ENCODE measurements at regions not wholly inside any gene's neighbourhood (a gene's known extent, or its start where the extent isn't known, plus 50 kb on each side); places are given as distances from the start of the nearest gene placed in this dataset.
A peak's percentile ranks its signal among the peaks of the same experiment; 100 is the strongest.
"Not testable (repeated sequence)": the region's sequence is repeated elsewhere in the genome, so short reads cannot be mapped to it uniquely, and the experiment has no call there.

GRCh38 chr11:109946322-109946846, 146.8 kb upstream of the ZC3H12C start:
- peaks cover 14% of the 10 kb centered on the region for H3K27me3 Mint-ChIP-seq
- H3K27ac Mint-ChIP-seq = peak overlapping the region; percentile 22
- H3K36me3 Mint-ChIP-seq = no peaks in the 10 kb centered on the region
- H3K4me1 Mint-ChIP-seq = peaks cover 5% of the 10 kb centered on the region
- DNase-seq = peak; percentile 52
- no peaks in the 10 kb centered on the region for H3K9me3 Mint-ChIP-seq
- peak overlapping the region; percentile 14 for H3K4me3 Mint-ChIP-seq

- Mint-ChIP-seq H3K4me3 (no peak overlapping the region), H3K9me3 (no peaks in the 10 kb centered on the region), H3K36me3 (no peaks in the 10 kb centered on the region), H3K27me3 (peaks cover 12% of the 10 kb centered on the region), H3K27ac (no peak overlapping the region), H3K4me1 (peaks cover 5% of the 10 kb centered on the region)
- DNase-seq = no peak
These were observed 138.7 kb upstream of the ZC3H12C start for GRCh38 chr11:109954534-109954933.

- no peaks in the 10 kb centered on the region for H3K9me3 Mint-ChIP-seq
- no peak overlapping the region for H3K27ac Mint-ChIP-seq
- DNase-seq = no peak
- H3K4me3 Mint-ChIP-seq = no peak overlapping the region
- H3K4me1 Mint-ChIP-seq = peaks cover 5% of the 10 kb centered on the region
- H3K36me3 Mint-ChIP-seq = no peaks in the 10 kb centered on the region
- H3K27me3 Mint-ChIP-seq = peaks cover 12% of the 10 kb centered on the region
These were observed 136.9 kb upstream of the ZC3H12C start for GRCh38 chr11:109956124-109956793.

GRCh38 chr11:109957000-109957399, 136.2 kb upstream of the ZC3H12C start:
- Mint-ChIP-seq H3K36me3 (no peaks in the 10 kb centered on the region), H3K4me1 (peaks cover 5% of the 10 kb centered on the region), H3K27ac (no peak overlapping the region), H3K4me3 (no peak overlapping the region), H3K27me3 (peaks cover 12% of the 10 kb centered on the region), H3K9me3 (no peaks in the 10 kb centered on the region)
- DNase-seq = no peak

- H3K36me3 Mint-ChIP-seq = no peaks in the 10 kb centered on the region
- no peaks in the 10 kb centered on the region for H3K9me3 Mint-ChIP-seq
- no peak for DNase-seq
- H3K4me3 Mint-ChIP-seq = no peak overlapping the region
- H3K27me3 Mint-ChIP-seq = peaks cover 12% of the 10 kb centered on the region
- H3K4me1 Mint-ChIP-seq = peaks cover 5% of the 10 kb centered on the region
- H3K27ac Mint-ChIP-seq = no peak overlapping the region
These were observed 135.6 kb upstream of the ZC3H12C start for GRCh38 chr11:109957601-109958000.

- no peak overlapping the region for H3K27ac Mint-ChIP-seq
- peaks cover 12% of the 10 kb centered on the region for H3K27me3 Mint-ChIP-seq
- H3K36me3 Mint-ChIP-seq = no peaks in the 10 kb centered on the region
- no peak for DNase-seq
- peaks cover 5% of the 10 kb centered on the region for H3K4me1 Mint-ChIP-seq
- no peaks in the 10 kb centered on the region for H3K9me3 Mint-ChIP-seq
- no peak overlapping the region for H3K4me3 Mint-ChIP-seq
These were observed 134.9 kb upstream of the ZC3H12C start for GRCh38 chr11:109958131-109958820.

- H3K36me3 Mint-ChIP-seq = no peaks in the 10 kb centered on the region
These were observed 134.4 kb upstream of the ZC3H12C start for GRCh38 chr11:109958821-109959166.

GRCh38 chr11:109960831-109961230, 132.4 kb upstream of the ZC3H12C start:
- Mint-ChIP-seq H3K4me3 (no peak overlapping the region), H3K4me1 (peaks cover 5% of the 10 kb centered on the region), H3K27me3 (peaks cover 3% of the 10 kb centered on the region), H3K36me3 (no peaks in the 10 kb centered on the region), H3K9me3 (no peaks in the 10 kb centered on the region), H3K27ac (no peak overlapping the region)
- no peak for DNase-seq

More at GRCh38 chr11:109958821-109959166, 134.4 kb upstream of the ZC3H12C start:
- Mint-ChIP-seq H3K9me3 (no peaks in the 10 kb centered on the region), H3K4me1 (peaks cover 5% of the 10 kb centered on the region), H3K27me3 (peaks cover 12% of the 10 kb centered on the region), H3K27ac (no peak overlapping the region), H3K4me3 (no peak overlapping the region)
- no peak for DNase-seq

- no peaks in the 10 kb centered on the region for H3K36me3 Mint-ChIP-seq
- H3K27me3 Mint-ChIP-seq = no peaks in the 10 kb centered on the region
- H3K27ac Mint-ChIP-seq = no peak overlapping the region
These were observed 131.9 kb upstream of the ZC3H12C start for GRCh38 chr11:109961261-109961660.

GRCh38 chr11:109963101-109963500, 130.1 kb upstream of the ZC3H12C start:
- DNase-seq = no peak
- Mint-ChIP-seq H3K4me1 (no peaks in the 10 kb centered on the region), H3K36me3 (no peaks in the 10 kb centered on the region), H3K4me3 (no peak overlapping the region), H3K9me3 (no peaks in the 10 kb centered on the region), H3K27me3 (no peaks in the 10 kb centered on the region), H3K27ac (no peak overlapping the region)

More at GRCh38 chr11:109961261-109961660, 131.9 kb upstream of the ZC3H12C start:
- no peak for DNase-seq
- Mint-ChIP-seq H3K4me1 (peaks cover 2% of the 10 kb centered on the region), H3K4me3 (no peak overlapping the region), H3K9me3 (no peaks in the 10 kb centered on the region)

- peaks cover 7% of the 10 kb centered on the region for H3K27me3 Mint-ChIP-seq
- no peak overlapping the region for H3K4me3 Mint-ChIP-seq
These were observed 128.7 kb upstream of the ZC3H12C start for GRCh38 chr11:109964487-109964886.

GRCh38 chr11:109965445-109965844, 127.7 kb upstream of the ZC3H12C start:
- not testable (repeated sequence) for H3K9me3 Mint-ChIP-seq, H3K27me3 Mint-ChIP-seq, H3K27ac Mint-ChIP-seq, H3K4me1 Mint-ChIP-seq, H3K4me3 Mint-ChIP-seq, H3K36me3 Mint-ChIP-seq, DNase-seq

More at GRCh38 chr11:109964487-109964886, 128.7 kb upstream of the ZC3H12C start:
- H3K9me3 Mint-ChIP-seq = peaks cover 1% of the 10 kb centered on the region
- no peak overlapping the region for H3K27ac Mint-ChIP-seq
- no peaks in the 10 kb centered on the region for H3K4me1 Mint-ChIP-seq
- no peaks in the 10 kb centered on the region for H3K36me3 Mint-ChIP-seq
- no peak for DNase-seq

- peak; percentile 7 for DNase-seq
- not testable (repeated sequence) for H3K9me3 Mint-ChIP-seq, H3K4me3 Mint-ChIP-seq, H3K36me3 Mint-ChIP-seq, H3K27me3 Mint-ChIP-seq, H3K4me1 Mint-ChIP-seq, H3K27ac Mint-ChIP-seq
These were observed 127.3 kb upstream of the ZC3H12C start for GRCh38 chr11:109965926-109966325.

- H3K36me3 Mint-ChIP-seq, DNase-seq, H3K27me3 Mint-ChIP-seq, H3K9me3 Mint-ChIP-seq, H3K27ac Mint-ChIP-seq, H3K4me3 Mint-ChIP-seq: not testable (repeated sequence)
- peaks cover 15% of the 10 kb centered on the region for H3K4me1 Mint-ChIP-seq
These were observed 126.1 kb upstream of the ZC3H12C start for GRCh38 chr11:109967136-109967535.

GRCh38 chr11:109968299-109968698, 124.9 kb upstream of the ZC3H12C start:
- peaks cover 21% of the 10 kb centered on the region for H3K4me1 Mint-ChIP-seq
- H3K36me3 Mint-ChIP-seq = no peaks in the 10 kb centered on the region
- no peak overlapping the region for H3K27ac Mint-ChIP-seq
- no peak for DNase-seq
- peaks cover 8% of the 10 kb centered on the region for H3K27me3 Mint-ChIP-seq
- peaks cover 1% of the 10 kb centered on the region for H3K9me3 Mint-ChIP-seq
- H3K4me3 Mint-ChIP-seq = no peak overlapping the region

- no peak overlapping the region for H3K4me3 Mint-ChIP-seq
- H3K27ac Mint-ChIP-seq = no peak overlapping the region
- peaks cover 21% of the 10 kb centered on the region for H3K4me1 Mint-ChIP-seq
- H3K27me3 Mint-ChIP-seq = peaks cover 12% of the 10 kb centered on the region
- DNase-seq = no peak
- no peaks in the 10 kb centered on the region for H3K36me3 Mint-ChIP-seq
- H3K9me3 Mint-ChIP-seq = peaks cover 1% of the 10 kb centered on the region
These were observed 124.4 kb upstream of the ZC3H12C start for GRCh38 chr11:109968781-109969180.
